ENCODE measurements at regions not wholly inside any gene's neighbourhood (a gene's known extent, or its start where the extent isn't known, plus 50 kb on each side); places are given as distances from the start of the nearest gene placed in this dataset.

GRCh38 chr3:182404031-182404430, 389.3 kb upstream of the ATP11B start:
- TF ChIP-seq CTCF (conservative IDR thresholded peaks at IDR 0.05; ENCODE audit: low read depth, low read length) (no peak), NFE2L2 (IDR thresholded peaks at IDR 0.05; ENCODE audit: low read depth, low read length) (no peak), POLR2A (IDR thresholded peaks at IDR 0.05; ENCODE audit: low read depth, low read length) (no peak)
